Activated CD8-positive, alpha-beta T cell treated with anti-CD3 and anti-CD28 coated beads for 36 hours (primary cell): ENCODE measurements at regions not wholly inside any gene's neighbourhood (a gene's known extent, or its start where the extent isn't known, plus 50 kb on each side); places are given as distances from the start of the nearest gene placed in this dataset.

Experiments used
- ATAC-seq: fragments of 200-7000 bp; cut with Tn5 transposase; one replicate; pipeline ENCODE4 v1.10.0; 2021; ENCODE audit warnings: mild to moderate bottlenecking, moderate library complexity
- CTCF ChIA-PET: fragments of 350-600 bp; sonication (Branson Sonifier 250); formaldehyde crosslinking; loops from one replicate; lab custom pipeline; 2021; ENCODE audit warnings: antibody characterized with exemption; lab: Charles Lee
- POLR2A ChIA-PET: fragments of 350-600 bp; sonication (Branson Sonifier 250); formaldehyde crosslinking; loops from one replicate; lab custom pipeline; 2021; ENCODE audit warnings: antibody characterized with exemption; lab: Charles Lee
- DNase-seq: peaks from one replicate; pipeline ENCODE4 v3.0.0-alpha.2; 2020
- H3K27ac Mint-ChIP-seq: one replicate; pipeline ENCODE4 v1.8.0; 2021; ENCODE audit warnings: mild to moderate bottlenecking, mixed read lengths
- H3K27me3 Mint-ChIP-seq: one replicate; pipeline ENCODE4 v1.8.0; 2021; ENCODE audit warnings: mixed read lengths
- H3K36me3 Mint-ChIP-seq: one replicate; pipeline ENCODE4 v1.8.0; 2021; ENCODE audit warnings: low read depth, mixed read lengths
- H3K4me1 Mint-ChIP-seq: one replicate; pipeline ENCODE4 v1.8.0; 2021; ENCODE audit warnings: low read depth, mixed read lengths
- H3K4me3 Mint-ChIP-seq: one replicate; pipeline ENCODE4 v1.8.0; 2021; ENCODE audit warnings: mild to moderate bottlenecking, moderate library complexity, mixed read lengths
- H3K9me3 Mint-ChIP-seq: one replicate; pipeline ENCODE4 v1.8.0; 2021; ENCODE audit warnings: mixed read lengths
- CTCF ChIP-seq: fragments of 200-600 bp; IDR thresholded peaks from one replicate; pipeline ENCODE4 v1.8.0; 2022; ENCODE audit warnings: antibody characterized with exemption, mild to moderate bottlenecking
- intact Hi-C: fragments of 100-400 bp; cut with micrococcal nuclease; formaldehyde crosslinking; loops from one replicate; pipeline ENCODE4 v1.10.0; 2022

GRCh38 chr17:14873996-14874395 lies 391.1 kb downstream of the PMP22 start:
- H3K27ac Mint-ChIP-seq, result no peak overlapping the region
- DNase-seq, result no peak
- H3K4me1 Mint-ChIP-seq, result no peaks in the 10 kb centered on the region
- H3K4me3 Mint-ChIP-seq, result no peak overlapping the region
- ChIA-PET CTCF (interaction anchor here (1.2 kb wide), 1 partner anchor 53 kb away, joined by 4 read pairs; no protein-coding TSS in a partner anchor), POLR2A (no interaction called here)
- no peak for TF ChIP-seq CTCF
- H3K36me3 Mint-ChIP-seq, result no peaks in the 10 kb centered on the region
- intact Hi-C loops, result no loop called here
- peaks cover 4% of the 10 kb centered on the region for H3K27me3 Mint-ChIP-seq
- no peak for ATAC-seq
- H3K9me3 Mint-ChIP-seq, result no peaks in the 10 kb centered on the region

GRCh38 chr17:14873540-14873939 lies 391.6 kb downstream of the PMP22 start:
- intact Hi-C loops, result no loop called here

GRCh38 chr17:14871921-14872320 lies 393.2 kb downstream of the PMP22 start:
- DNase-seq (no peak), ATAC-seq (no peak)
- no peak for TF ChIP-seq CTCF
- Mint-ChIP-seq H3K9me3 (no peaks in the 10 kb centered on the region), H3K27me3 (peaks cover 5% of the 10 kb centered on the region), H3K4me3 (no peak overlapping the region), H3K27ac (no peak overlapping the region), H3K4me1 (no peaks in the 10 kb centered on the region), H3K36me3 (no peaks in the 10 kb centered on the region)
- CTCF ChIA-PET, result interaction anchor here (0.6 to 0.7 kb wide), 2 partner anchors 284 to 1273 kb away, joined by 3 to 4 read pairs; no protein-coding TSS in a partner anchor
- POLR2A ChIA-PET, result no interaction called here
- intact Hi-C loops, result no loop called here

More at GRCh38 chr17:14873540-14873939, 391.6 kb downstream of the PMP22 start:
- CTCF ChIA-PET, result no interaction called here
- ATAC-seq (no peak), DNase-seq (no peak)
- POLR2A ChIA-PET, result no interaction called here
- H3K4me1 Mint-ChIP-seq, result no peaks in the 10 kb centered on the region
- H3K9me3 Mint-ChIP-seq, result no peaks in the 10 kb centered on the region
- TF ChIP-seq CTCF, result no peak
- H3K27ac Mint-ChIP-seq, result no peak overlapping the region
- H3K4me3 Mint-ChIP-seq, result no peak overlapping the region
- H3K36me3 Mint-ChIP-seq, result no peaks in the 10 kb centered on the region
- H3K27me3 Mint-ChIP-seq, result peaks cover 2% of the 10 kb centered on the region

- Mint-ChIP-seq H3K27ac (no peak overlapping the region), H3K36me3 (no peaks in the 10 kb centered on the region), H3K9me3 (no peaks in the 10 kb centered on the region), H3K4me3 (no peak overlapping the region), H3K4me1 (no peaks in the 10 kb centered on the region), H3K27me3 (peaks cover 3% of the 10 kb centered on the region)
- DNase-seq (no peak), ATAC-seq (no peak)
- ChIA-PET CTCF (interaction anchor here (0.5 kb wide), 1 partner anchor 516 kb away, joined by 3 read pairs; no protein-coding TSS in a partner anchor), POLR2A (no interaction called here)
- intact Hi-C loops, result no loop called here
- no peak for TF ChIP-seq CTCF
Observed at GRCh38 chr17:14866266-14866665, 398.9 kb downstream of the PMP22 start.

GRCh38 chr17:14864127-14864526 lies 401.0 kb downstream of the PMP22 start:
- CTCF ChIA-PET, result no interaction called here
- no peak for ATAC-seq

More at GRCh38 chr17:14864127-14864526, 401.0 kb downstream of the PMP22 start:
- no peaks in the 10 kb centered on the region for H3K36me3 Mint-ChIP-seq
- H3K9me3 Mint-ChIP-seq, result no peaks in the 10 kb centered on the region
- no peak for DNase-seq
- intact Hi-C loops, result no loop called here
- H3K4me3 Mint-ChIP-seq, result no peak overlapping the region
- no peaks in the 10 kb centered on the region for H3K4me1 Mint-ChIP-seq
- TF ChIP-seq CTCF, result no peak
- H3K27me3 Mint-ChIP-seq, result peaks cover 5% of the 10 kb centered on the region
- H3K27ac Mint-ChIP-seq, result no peak overlapping the region
- POLR2A ChIA-PET, result no interaction called here
